H9 (cell line): ENCODE measurements at regions not wholly inside any gene's neighbourhood (a gene's known extent, or its start where the extent isn't known, plus 50 kb on each side); places are given as distances from the start of the nearest gene placed in this dataset.

Experiments
- DNase-seq: peaks from one replicate; pipeline ENCODE4 v3.0.0-alpha.2; 2017
- H2AFZ ChIP-seq: one replicate; pipeline ENCODE4 v1.6.1; 2013; ENCODE audit warnings: mild to moderate bottlenecking, low read length, control low read depth, moderate library complexity
- H2AK5ac ChIP-seq: 2 replicates; pipeline ENCODE4 v1.6.1; 2013; ENCODE audit warnings: low read length, control low read depth, mixed read lengths; ENCODE audit not compliant: insufficient read length
- H2BK120ac ChIP-seq: one replicate; pipeline ENCODE4 v1.6.1; 2013; ENCODE audit warnings: low read depth, mild to moderate bottlenecking, low read length, control low read depth, inconsistent platforms; ENCODE audit not compliant: poor library complexity, severe bottlenecking
- H2BK12ac ChIP-seq: 2 replicates; pipeline ENCODE4 v1.6.1; 2013; ENCODE audit warnings: low read length, control low read depth, mixed read lengths, low read depth; ENCODE audit not compliant: insufficient read length
- H2BK15ac ChIP-seq: 2 replicates; pipeline ENCODE4 v1.6.1; 2013; ENCODE audit warnings: low read depth, low read length, control low read depth
- H2BK20ac ChIP-seq: one replicate; pipeline ENCODE4 v1.6.1; 2013; ENCODE audit warnings: low read depth, mild to moderate bottlenecking, low read length, control low read depth, inconsistent platforms; ENCODE audit not compliant: poor library complexity, severe bottlenecking
- H2BK5ac ChIP-seq: 2 replicates; pipeline ENCODE4 v1.6.1; 2013; ENCODE audit warnings: low read length, control low read depth, mixed read lengths; ENCODE audit not compliant: insufficient read length
- H3K14ac ChIP-seq: 2 replicates; pipeline ENCODE4 v1.6.1; 2013; ENCODE audit warnings: low read length, control low read depth; ENCODE audit not compliant: insufficient read depth
- H3K18ac ChIP-seq: 2 replicates; pipeline ENCODE4 v1.6.1; 2013; ENCODE audit warnings: low read depth, mild to moderate bottlenecking, mixed read lengths, low read length, control low read depth; ENCODE audit not compliant: insufficient read length
- H3K23ac ChIP-seq: 2 replicates; pipeline ENCODE4 v1.6.1; 2013; ENCODE audit warnings: low read length, control low read depth, mixed read lengths, low read depth; ENCODE audit not compliant: insufficient read length
- H3K23me2 ChIP-seq: 2 replicates; pipeline ENCODE4 v1.6.1; 2013; ENCODE audit warnings: low read depth, mild to moderate bottlenecking, mixed read lengths, low read length, control low read depth; ENCODE audit not compliant: insufficient read length, poor library complexity, severe bottlenecking
- H3K27ac ChIP-seq: 2 replicates; pipeline ENCODE4 v1.5.1; 2013; ENCODE audit warnings: low read length, control low read depth, mixed read lengths, low read depth; ENCODE audit not compliant: insufficient read length
- H3K27me3 ChIP-seq: 2 replicates; pipeline ENCODE4 v1.6.1; 2013; ENCODE audit warnings: low read length, control low read depth, inconsistent platforms; ENCODE audit not compliant: insufficient read depth
- H3K4ac ChIP-seq: 2 replicates; pipeline ENCODE4 v1.6.1; 2013; ENCODE audit warnings: low read depth, mild to moderate bottlenecking, control low read depth, inconsistent platforms, low read length, moderate library complexity
- H3K4me1 ChIP-seq: 2 replicates; pipeline ENCODE4 v1.6.1; 2013; ENCODE audit warnings: low read length, control low read depth, inconsistent platforms; ENCODE audit not compliant: insufficient read depth
- H3K4me2 ChIP-seq: 2 replicates; pipeline ENCODE4 v1.6.1; 2013; ENCODE audit warnings: low read length, control low read depth, mixed read lengths; ENCODE audit not compliant: insufficient read length, insufficient read depth
- H3K56ac ChIP-seq: 2 replicates; pipeline ENCODE4 v1.6.1; 2013; ENCODE audit warnings: low read depth, mild to moderate bottlenecking, mixed read lengths, low read length, control low read depth; ENCODE audit not compliant: insufficient read length
- H3K79me1 ChIP-seq: 2 replicates; pipeline ENCODE4 v1.6.1; 2013; ENCODE audit warnings: low read depth, mild to moderate bottlenecking, moderate library complexity, low read length, control low read depth, inconsistent platforms; ENCODE audit not compliant: insufficient read depth, poor library complexity, severe bottlenecking
- H3K79me2 ChIP-seq: 2 replicates; pipeline ENCODE4 v1.6.1; 2013; ENCODE audit warnings: low read length, control low read depth, inconsistent platforms; ENCODE audit not compliant: insufficient read depth
- H3K9ac ChIP-seq: 2 replicates; pipeline ENCODE4 v1.6.1; 2013; ENCODE audit warnings: low read length, control low read depth, mixed read lengths; ENCODE audit not compliant: insufficient read length; ENCODE audit errors: extremely low read depth
- H3K9me3 ChIP-seq: one replicate; pipeline ENCODE4 v1.6.1; 2013; ENCODE audit warnings: low read depth, low read length, inconsistent platforms; ENCODE audit not compliant: control insufficient read depth
- H3T11ph ChIP-seq: one replicate; pipeline ENCODE4 v1.6.1; 2013; ENCODE audit warnings: mild to moderate bottlenecking, low read length, control low read depth, inconsistent platforms
- H4K20me1 ChIP-seq: one replicate; pipeline ENCODE4 v1.6.1; 2013; ENCODE audit not compliant: control insufficient read depth, insufficient read length, insufficient read depth
- H4K5ac ChIP-seq: 2 replicates; pipeline ENCODE4 v1.6.1; 2013; ENCODE audit warnings: low read depth, mild to moderate bottlenecking, mixed read lengths, low read length, control low read depth; ENCODE audit not compliant: insufficient read length
- H4K8ac ChIP-seq: replicated peaks from 2 replicates; pipeline ENCODE4 v1.6.1; 2013; ENCODE audit warnings: low read length, control low read depth, mixed read lengths, low read depth; ENCODE audit not compliant: insufficient read length
- H4K91ac ChIP-seq: 2 replicates; pipeline ENCODE4 v1.6.1; 2013; ENCODE audit warnings: low read depth, mild to moderate bottlenecking, moderate library complexity, mixed read lengths, low read length, control low read depth; ENCODE audit not compliant: insufficient read length
- H3K27ac Mint-ChIP-seq, 3 experiments: 2 replicates in 2 of 3; 3 replicates in 1 of 3; pipeline ENCODE4 v1.8.0; 2020 to 2021; ENCODE audit warnings: mixed read lengths in 3 of 3, mild to moderate bottlenecking in 1 of 3, moderate library complexity in 1 of 3
- H3K27me3 Mint-ChIP-seq: 2 replicates; pipeline ENCODE4 v1.8.0; 2021; ENCODE audit warnings: low read depth, mild to moderate bottlenecking, moderate library complexity, mixed read lengths
- H3K36me3 Mint-ChIP-seq, 3 experiments: 2 replicates in 2 of 3; 3 replicates in 1 of 3; pipeline ENCODE4 v1.8.0; 2020 to 2021; ENCODE audit warnings: low read depth in 3 of 3, mixed read lengths in 3 of 3; ENCODE audit not compliant: insufficient read depth in 1 of 3
- H3K4me1 Mint-ChIP-seq, 2 experiments: 2 replicates each; pipeline ENCODE4 v1.8.0; 2020; ENCODE audit warnings: mixed read lengths in 2 of 2
- H3K4me3 Mint-ChIP-seq, 2 experiments: 2 replicates in 1 of 2; 3 replicates in 1 of 2; pipeline ENCODE4 v1.8.0; 2020 to 2021; ENCODE audit warnings: mild to moderate bottlenecking in 2 of 2, mixed read lengths in 2 of 2, moderate library complexity in 1 of 2
- H3K9me3 Mint-ChIP-seq, 2 experiments: 2 replicates in 1 of 2; 3 replicates in 1 of 2; pipeline ENCODE4 v1.8.0; 2020; ENCODE audit warnings: mild to moderate bottlenecking in 2 of 2, mixed read lengths in 2 of 2, moderate library complexity in 1 of 2
- WGBS: extraction: QIAGEN DNeasy Blood & Tissue Kit; methylation state at CpG from one replicate; pipeline ENCODE4 v1.1.7; 2013; ENCODE audit warnings: missing lambda C conversion rate, low lambda C conversion rate, mixed read lengths; ENCODE audit not compliant: insufficient read length; ENCODE audit errors: extremely low coverage; 5-methylcytosine and 5-hydroxymethylcytosine counted together
- TF ChIP-seq, protein P1 (sequence below): fragments of 200-600 bp; sonication (generic); conservative IDR thresholded peaks from 3 replicates; pipeline ENCODE4 v1.8.0; 2021; ENCODE audit warnings: antibody characterized with exemption, mild to moderate bottlenecking

DNA sequence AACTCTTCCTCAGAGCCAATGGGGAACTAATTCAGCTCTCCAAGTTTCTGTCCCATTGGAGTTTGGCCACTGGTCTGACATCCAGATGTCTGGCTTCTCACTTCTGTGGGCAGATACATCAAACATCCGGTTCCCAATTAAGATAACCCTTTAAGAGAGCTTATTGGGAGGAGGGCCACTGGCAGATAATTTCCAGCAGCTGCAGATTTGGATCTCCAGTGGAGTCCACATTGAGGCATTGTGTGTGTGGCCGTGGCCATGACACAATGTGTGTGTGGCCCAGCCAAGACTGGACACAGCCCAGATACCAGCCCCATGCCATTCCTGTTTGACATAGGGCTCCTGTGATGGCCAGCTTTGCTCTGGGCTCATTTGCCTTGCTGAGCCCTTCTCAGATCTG, 110.5 kb upstream of the MAP1B start:
- no peak overlapping the region for H2AFZ ChIP-seq
- no peak overlapping the region for H3K4me2 ChIP-seq
- Mint-ChIP-seq H3K9me3 (no peaks in the 10 kb centered on the region; a peak in 1 of 5 replicates), H3K36me3 (no peaks in the 10 kb centered on the region), H3K4me3 (no peak overlapping the region), H3K27ac (no peak overlapping the region), H3K27me3 (no peaks in the 10 kb centered on the region), H3K4me1 (no peaks in the 10 kb centered on the region)
- no peak overlapping the region for H2AK5ac ChIP-seq
- H3K18ac ChIP-seq = no peak overlapping the region
- no peak overlapping the region for H3K56ac ChIP-seq
- H3K4me1 ChIP-seq = no peaks in the 10 kb centered on the region
- no peak for DNase-seq
- no peak overlapping the region for H4K5ac ChIP-seq
- H3T11ph ChIP-seq = no peak overlapping the region
- H3K14ac ChIP-seq = no peak overlapping the region
- H2BK120ac ChIP-seq = no peak overlapping the region
- H3K9me3 ChIP-seq = no peaks in the 10 kb centered on the region
- no peak overlapping the region for H4K91ac ChIP-seq
- no CpG with 5 or more reads among the region's 2 CpGs for WGBS
- H2BK20ac ChIP-seq = no peak overlapping the region
- H3K9ac ChIP-seq = no peak overlapping the region
- no peaks in the 10 kb centered on the region for H3K79me2 ChIP-seq
- no peaks in the 10 kb centered on the region for H4K20me1 ChIP-seq
- H2BK15ac ChIP-seq = no peak overlapping the region
- no peak overlapping the region for H2BK12ac ChIP-seq
- no peaks in the 10 kb centered on the region for H3K23me2 ChIP-seq
- H3K4ac ChIP-seq = no peak overlapping the region
- no peak overlapping the region for H3K27ac ChIP-seq
- H3K23ac ChIP-seq = no peak overlapping the region
- H3K79me1 ChIP-seq = no peaks in the 10 kb centered on the region
- TF ChIP-seq, protein P1, sequence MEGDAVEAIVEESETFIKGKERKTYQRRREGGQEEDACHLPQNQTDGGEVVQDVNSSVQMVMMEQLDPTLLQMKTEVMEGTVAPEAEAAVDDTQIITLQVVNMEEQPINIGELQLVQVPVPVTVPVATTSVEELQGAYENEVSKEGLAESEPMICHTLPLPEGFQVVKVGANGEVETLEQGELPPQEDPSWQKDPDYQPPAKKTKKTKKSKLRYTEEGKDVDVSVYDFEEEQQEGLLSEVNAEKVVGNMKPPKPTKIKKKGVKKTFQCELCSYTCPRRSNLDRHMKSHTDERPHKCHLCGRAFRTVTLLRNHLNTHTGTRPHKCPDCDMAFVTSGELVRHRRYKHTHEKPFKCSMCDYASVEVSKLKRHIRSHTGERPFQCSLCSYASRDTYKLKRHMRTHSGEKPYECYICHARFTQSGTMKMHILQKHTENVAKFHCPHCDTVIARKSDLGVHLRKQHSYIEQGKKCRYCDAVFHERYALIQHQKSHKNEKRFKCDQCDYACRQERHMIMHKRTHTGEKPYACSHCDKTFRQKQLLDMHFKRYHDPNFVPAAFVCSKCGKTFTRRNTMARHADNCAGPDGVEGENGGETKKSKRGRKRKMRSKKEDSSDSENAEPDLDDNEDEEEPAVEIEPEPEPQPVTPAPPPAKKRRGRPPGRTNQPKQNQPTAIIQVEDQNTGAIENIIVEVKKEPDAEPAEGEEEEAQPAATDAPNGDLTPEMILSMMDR = no peak
- H4K8ac ChIP-seq = no peak overlapping the region
- no peaks in the 10 kb centered on the region for H3K27me3 ChIP-seq
- no peak overlapping the region for H2BK5ac ChIP-seq
